K562 (cell line): ENCODE measurements at regions not wholly inside any gene's neighbourhood (a gene's known extent, or its start where the extent isn't known, plus 50 kb on each side); places are given as distances from the start of the nearest gene placed in this dataset.

Experiments used
- ATAC-seq: fragments of 200-7000 bp; cut with Tn5 transposase; 3 replicates; pipeline ENCODE4 v1.9.1; 2020; ENCODE audit warnings: moderate library complexity
- BruUV-seq: library from RNA; stranded (reverse); fragments of 400-500 nt; replicated peaks from 2 replicates; lab custom pipeline; 2021; lab: Mats Ljungman, UMichigan
- CTCF ChIA-PET: fragments of 300-600 bp; formaldehyde crosslinking; extraction: SDS; loops from one replicate; lab custom pipeline; 2021; ENCODE audit warnings: low intra/inter-chr PET ratio; lab: Yijun Ruan, JAX
- POLR2A ChIA-PET: fragments of 300-600, 350-650 bp; sonication (Branson Sonifier 250); formaldehyde crosslinking; extraction: SDS; loops from one replicate; lab custom pipeline; 2021; ENCODE audit warnings: antibody characterized with exemption, inconsistent platforms; lab: Yijun Ruan, JAX
- DNase-seq, 4 experiments: peaks; one replicate each; pipeline versions ENCODE4 v3.0.0 to v3.0.0-alpha.2; 2011 to 2018; ENCODE audit warnings: low spot score in 3 of 4, mixed read lengths in 3 of 4; ENCODE audit errors: extremely low read depth in 1 of 4
- FAIRE-seq: peaks from 2 replicates; lab custom pipeline; 2011; peaks lifted over from hg19 to GRCh38; lab: Jason Lieb, UNC
- H2AFZ ChIP-seq: 2 replicates; pipeline ENCODE4 v1.6.0; 2011; ENCODE audit warnings: low read depth, low read length, control low read depth, inconsistent platforms
- H3K27ac ChIP-seq: fragments of 200-600 bp; 3 replicates; pipeline ENCODE4 v1.8.0; 2011; ENCODE audit warnings: low read depth, mild to moderate bottlenecking, control low read depth, inconsistent platforms, low read length, moderate library complexity, mixed read lengths; ENCODE audit errors: extremely low read depth
- H3K27me3 ChIP-seq, 2 experiments: fragments of 300-600 bp in 1 of 2; 2 replicates in 1 of 2; 3 replicates in 1 of 2; pipeline versions ENCODE4 v1.6.0 to v1.8.0; 2011; ENCODE audit warnings: inconsistent platforms in 2 of 2, low read length in 2 of 2, mild to moderate bottlenecking in 1 of 2, mixed read lengths in 1 of 2, moderate library complexity in 1 of 2; ENCODE audit not compliant: control insufficient read depth in 2 of 2, insufficient read depth in 2 of 2
- H3K36me3 ChIP-seq: fragments of 300-600 bp; 3 replicates; pipeline ENCODE4 v1.8.0; 2011; ENCODE audit warnings: mild to moderate bottlenecking, low read length, inconsistent platforms; ENCODE audit not compliant: control insufficient read depth, insufficient read depth
- H3K4me1 ChIP-seq, 2 experiments: fragments of 200-600 bp in 1 of 2; replicated peaks in 1 of 2; 2 replicates in 1 of 2; 3 replicates in 1 of 2; pipeline versions ENCODE4 v1.5.1 to v1.8.0; 2011; ENCODE audit warnings: inconsistent platforms in 2 of 2, low read length in 2 of 2, mild to moderate bottlenecking in 1 of 2, mixed read lengths in 1 of 2, moderate library complexity in 1 of 2; ENCODE audit not compliant: control insufficient read depth in 2 of 2, insufficient read depth in 2 of 2
- H3K4me2 ChIP-seq: 2 replicates; pipeline ENCODE4 v1.6.1; 2011; ENCODE audit warnings: low read length, control low read depth, inconsistent platforms, mixed read lengths; ENCODE audit not compliant: insufficient read depth
- H3K4me3 ChIP-seq: fragments of 200-600 bp; sonication (generic), shearing (Covaris generic); 2 replicates; pipeline ENCODE4 v1.5.1; 2016; ENCODE audit warnings: control low read depth, inconsistent platforms
- H3K79me2 ChIP-seq: fragments of 200-600 bp; 3 replicates; pipeline ENCODE4 v1.8.0; 2011; ENCODE audit warnings: low read length, inconsistent platforms; ENCODE audit not compliant: control insufficient read depth, insufficient read depth
- H3K9ac ChIP-seq, 2 experiments: 2 replicates each; pipeline versions ENCODE4 v1.6.0 to v1.6.1; 2011; ENCODE audit warnings: low read depth in 2 of 2, low read length in 2 of 2, control low read depth in 1 of 2, inconsistent platforms in 1 of 2, mild to moderate bottlenecking in 1 of 2, mixed read lengths in 1 of 2; ENCODE audit not compliant: insufficient read depth in 1 of 2
- H3K9me1 ChIP-seq: one replicate; pipeline ENCODE4 v1.6.0; 2011; ENCODE audit warnings: inconsistent platforms, mild to moderate bottlenecking, low read length, moderate library complexity; ENCODE audit not compliant: control insufficient read depth, insufficient read depth
- H3K9me3 ChIP-seq: replicated peaks from 2 replicates; pipeline ENCODE4 v1.5.1; 2011; ENCODE audit warnings: low read depth, low read length, inconsistent platforms; ENCODE audit not compliant: control insufficient read depth, insufficient read depth
- H4K20me1 ChIP-seq: replicated peaks from 2 replicates; pipeline ENCODE4 v1.6.1; 2011; ENCODE audit warnings: low read length, inconsistent platforms, mixed read lengths; ENCODE audit not compliant: control insufficient read depth, insufficient read depth
- CHD7 ChIP-seq: fragments of 200-600 bp; sonication (generic); IDR thresholded peaks from one replicate; pipeline ENCODE4 v1.6.1; 2012; ENCODE audit warnings: mild to moderate bottlenecking, low read depth, low read length, inconsistent platforms
- CLOCK ChIP-seq: fragments of 250-450 bp; sonication (Bioruptor Pico); IDR thresholded peaks from 2 replicates; pipeline ENCODE4 v1.4.0; 2020; ENCODE audit warnings: mild to moderate bottlenecking, moderate library complexity, borderline replicate concordance
- DNMT1 ChIP-seq: fragments of 450-650 bp; IDR thresholded peaks from 2 replicates; pipeline ENCODE4 v1.6.1; 2016; ENCODE audit warnings: antibody characterized with exemption, mild to moderate bottlenecking
- ZKSCAN8 ChIP-seq: fragments of 200-800 bp; sonication (Bioruptor generic); IDR thresholded peaks from 2 replicates; pipeline ENCODE4 v1.6.1; 2016; ENCODE audit warnings: missing genetic modification characterization, missing compliant biosample characterization
- ZNF408 ChIP-seq: fragments of 250-450 bp; sonication (Bioruptor Pico); IDR thresholded peaks from 2 replicates; pipeline ENCODE4 v1.4.0; 2020; ENCODE audit warnings: low read depth, mild to moderate bottlenecking, moderate library complexity
- ZNF436 ChIP-seq: fragments of 250-450, 450-650 bp; sonication (Bioruptor Pico); formaldehyde crosslinking; IDR thresholded peaks from 2 replicates; pipeline ENCODE4 v1.7.0; 2020; ENCODE audit warnings: mild to moderate bottlenecking
- WGBS: fragments of 100-300 bp; shearing (Covaris generic); methylation state at CpG from one replicate; pipeline ENCODE4 v1.1.6; 2016; ENCODE audit warnings: low coverage, mixed read lengths; ENCODE audit not compliant: insufficient coverage; ENCODE audit errors: missing lambda C conversion rate; 5-methylcytosine and 5-hydroxymethylcytosine counted together
- in situ Hi-C: fragments of 300-500 bp; cut with MboI; formaldehyde crosslinking; loops from 4 replicates; pipeline ENCODE4 v1.15.0; 2018; ENCODE audit warnings: inconsistent platforms, mixed read lengths
- intact Hi-C: fragments of 100-400 bp; cut with micrococcal nuclease; formaldehyde crosslinking; loops from 2 replicates; pipeline ENCODE4 v1.14.2; 2022

GRCh38 chr20:17875106-17875980 lies 93.3 kb downstream of the SNX5 start:
- H3K4me3 ChIP-seq, result no peak overlapping the region
- no peak for FAIRE-seq
- no peaks in the 10 kb centered on the region for H3K9me3 ChIP-seq
- in situ Hi-C loops (no loop called here), intact Hi-C loops (no loop called here)
- no peak for DNase-seq
- no peak overlapping the region for H3K27ac ChIP-seq
- no peaks in the 10 kb centered on the region for H3K9me1 ChIP-seq
- no peaks in the 10 kb centered on the region for H3K36me3 ChIP-seq
- ChIA-PET POLR2A (interaction anchor here (0.5 to 1.0 kb wide), 3 partner anchors 8 to 469 kb away, joined by 3 read pairs; no protein-coding TSS in a partner anchor), CTCF (no interaction called here)
- WGBS, result 8% methylated on average over 15 of the region's 15 CpGs
- BruUV-seq, result no TSS peak
- no peaks in the 10 kb centered on the region for H4K20me1 ChIP-seq
- no peak overlapping the region for H3K9ac ChIP-seq
- H3K79me2 ChIP-seq, result no peaks in the 10 kb centered on the region
- no peaks in the 10 kb centered on the region; a peak in 1 of 5 replicates for H3K4me1 ChIP-seq
- ATAC-seq, result no peak
- peaks cover 6 to 22% of the 10 kb centered on the region in 2 experiments; a peak in 3 of 5 replicates for H3K27me3 ChIP-seq
- H3K4me2 ChIP-seq, result no peak overlapping the region
- no peak overlapping the region for H2AFZ ChIP-seq
- TF ChIP-seq CLOCK (no peak), ZNF436 (CRISPR knock-in tag) (no peak), CHD7 (no peak), ZKSCAN8 (no peak), DNMT1 (no peak), ZNF408 (CRISPR knock-in tag) (no peak)
